Nucleus accumbens (tissue), 56 donors: ENCODE measurements at regions not wholly inside any gene's neighbourhood (a gene's known extent, or its start where the extent isn't known, plus 50 kb on each side); places are given as distances from the start of the nearest gene placed in this dataset.
"Not testable (repeated sequence)": the region's sequence is repeated elsewhere in the genome, so short reads cannot be mapped to it uniquely, and the experiment has no call there.

Experiments
- DNase-seq, 56 donors: peaks; one replicate each; lab custom pipeline; 2025; lab: John Stamatoyannopoulos, UW

DNA sequence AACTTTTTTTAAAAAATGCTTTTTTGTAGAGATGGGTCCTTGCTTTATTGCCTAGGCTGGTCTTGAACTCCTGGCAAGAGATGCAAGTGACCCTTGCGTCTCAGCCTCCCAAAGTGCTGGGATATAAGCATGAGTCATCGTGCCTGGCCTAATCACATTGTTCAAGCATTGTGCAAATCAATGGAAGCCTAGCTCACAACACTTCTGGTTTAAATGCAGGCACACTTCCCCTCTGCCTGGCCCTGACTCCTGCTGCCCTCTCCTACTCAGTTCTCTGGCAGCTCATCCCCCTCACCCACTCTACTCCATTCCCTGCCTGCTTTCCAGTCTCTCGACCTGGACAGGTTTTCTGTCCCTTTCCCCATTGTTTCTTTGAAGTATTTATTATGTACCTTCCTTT is 288.1 kb upstream of the PLGLB1 start:
- not testable (repeated sequence) for DNase-seq

GRCh38 chr2:87311896-87312441 is 290.3 kb upstream of the PLGLB1 start:
- not testable (repeated sequence) for DNase-seq

- DNase-seq = not testable (repeated sequence)
Measured at GRCh38 chr2:87314622-87315021, 293.0 kb upstream of the PLGLB1 start.

DNA sequence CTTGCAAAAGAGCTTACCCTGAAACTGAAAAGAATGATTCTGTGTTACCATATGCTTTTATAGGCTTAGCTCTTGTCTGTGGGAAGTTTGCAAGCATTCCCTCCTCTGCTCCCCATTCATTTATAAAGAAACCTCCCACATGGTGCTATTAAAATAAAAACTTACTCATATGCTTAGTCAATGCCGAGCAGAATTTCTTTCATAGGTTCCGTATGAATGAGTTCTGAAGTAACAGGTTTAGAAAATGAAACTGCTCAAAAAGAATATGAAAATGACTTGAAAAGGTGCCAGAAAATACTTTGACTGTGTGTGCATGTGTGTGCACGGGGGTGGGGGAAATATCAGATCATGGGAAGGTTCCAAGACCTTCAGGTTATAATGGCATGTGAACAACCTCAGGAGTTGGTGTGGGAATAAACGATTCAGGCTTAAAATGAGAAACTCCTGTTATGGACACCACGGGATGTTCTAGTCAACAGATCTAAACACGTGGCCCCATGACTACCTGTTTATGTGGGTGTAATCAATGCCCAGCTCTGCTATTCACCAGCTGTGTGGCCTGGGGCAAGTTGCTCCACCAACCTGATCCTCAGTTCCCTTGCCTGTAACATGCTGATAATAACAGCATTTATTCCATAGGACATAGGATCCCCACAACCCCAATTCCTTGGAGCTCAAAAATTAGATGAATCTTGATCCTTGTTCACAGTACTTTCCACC is 293.7 kb upstream of the PLGLB1 start:
- DNase-seq = not testable (repeated sequence)

DNA sequence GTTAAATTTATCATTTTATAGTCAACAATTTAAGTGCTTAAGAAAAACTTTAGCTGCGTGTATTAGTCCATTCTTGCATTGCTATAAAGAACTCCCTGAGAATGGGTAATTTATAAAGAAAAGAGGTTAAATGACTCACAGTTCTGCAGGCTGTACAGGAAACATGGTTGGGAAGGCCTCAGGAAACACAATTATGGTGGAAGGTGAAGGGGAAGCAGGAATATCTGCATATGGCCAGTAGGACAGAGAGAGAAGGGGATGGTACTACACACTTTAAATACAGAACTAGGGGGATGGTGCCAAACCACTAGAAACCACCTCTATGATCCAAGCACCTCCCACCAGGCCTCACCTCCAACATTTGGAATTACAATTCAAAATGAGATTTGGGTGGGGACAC is 295.5 kb upstream of the PLGLB1 start:
- not testable (repeated sequence) for DNase-seq

DNA sequence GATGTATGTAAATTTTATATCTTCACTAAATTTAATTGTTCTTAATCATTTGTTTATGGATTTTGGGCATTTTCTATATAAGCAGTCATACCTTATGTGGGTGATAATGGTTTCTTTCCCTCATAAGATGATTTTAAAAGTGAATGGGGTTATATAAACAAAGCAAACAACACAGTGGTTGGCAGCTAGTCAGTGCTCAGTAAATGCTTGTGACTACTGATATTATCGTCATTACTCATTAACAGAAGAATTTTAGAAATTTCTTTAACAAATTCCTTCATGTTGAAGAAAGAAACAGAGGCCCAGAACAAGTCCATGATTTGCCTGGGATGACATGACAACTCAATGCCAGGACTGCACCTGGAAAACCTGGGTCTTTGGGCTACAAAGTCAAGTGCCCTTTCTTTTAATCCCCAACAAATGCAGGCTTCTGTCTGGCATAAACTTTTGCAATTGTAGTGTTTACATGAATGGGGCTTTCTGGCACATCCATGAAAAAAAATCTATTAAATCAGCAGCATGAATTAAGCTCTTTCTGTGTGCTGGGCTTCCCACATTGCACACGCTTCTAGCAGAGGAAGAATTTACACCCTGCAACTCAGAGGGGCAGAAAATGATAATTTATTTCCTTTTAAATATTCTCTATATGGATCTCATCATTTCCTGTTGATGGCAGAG is 297.3 kb upstream of the PLGLB1 start:
- not testable (repeated sequence) for DNase-seq

DNA sequence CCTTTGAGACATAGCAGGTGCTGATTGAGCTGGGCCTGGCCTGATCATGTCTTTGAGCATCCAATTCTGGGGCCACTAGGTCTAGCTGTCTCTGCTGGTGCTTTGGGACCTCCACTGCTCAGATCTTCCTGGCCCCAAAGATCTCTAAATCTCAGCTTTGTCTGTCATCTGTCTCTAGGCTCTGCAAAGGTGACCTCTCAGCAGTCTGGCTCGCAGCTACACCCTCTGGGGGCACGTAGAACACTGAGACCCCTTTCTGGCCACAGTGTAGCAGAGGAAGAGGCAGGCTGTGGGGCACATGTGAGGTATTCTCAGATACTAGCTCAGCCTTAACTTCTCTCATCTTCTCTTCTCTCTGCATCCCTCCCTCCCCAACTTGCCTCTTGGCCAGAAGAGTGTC is 298.1 kb upstream of the PLGLB1 start:
- not testable (repeated sequence) for DNase-seq

- DNase-seq = not testable (repeated sequence)
Measured at GRCh38 chr2:87321201-87321600, 299.6 kb upstream of the PLGLB1 start.

GRCh38 chr2:87324335-87325041 is 302.8 kb upstream of the PLGLB1 start:
- DNase-seq = not testable (repeated sequence)

DNA sequence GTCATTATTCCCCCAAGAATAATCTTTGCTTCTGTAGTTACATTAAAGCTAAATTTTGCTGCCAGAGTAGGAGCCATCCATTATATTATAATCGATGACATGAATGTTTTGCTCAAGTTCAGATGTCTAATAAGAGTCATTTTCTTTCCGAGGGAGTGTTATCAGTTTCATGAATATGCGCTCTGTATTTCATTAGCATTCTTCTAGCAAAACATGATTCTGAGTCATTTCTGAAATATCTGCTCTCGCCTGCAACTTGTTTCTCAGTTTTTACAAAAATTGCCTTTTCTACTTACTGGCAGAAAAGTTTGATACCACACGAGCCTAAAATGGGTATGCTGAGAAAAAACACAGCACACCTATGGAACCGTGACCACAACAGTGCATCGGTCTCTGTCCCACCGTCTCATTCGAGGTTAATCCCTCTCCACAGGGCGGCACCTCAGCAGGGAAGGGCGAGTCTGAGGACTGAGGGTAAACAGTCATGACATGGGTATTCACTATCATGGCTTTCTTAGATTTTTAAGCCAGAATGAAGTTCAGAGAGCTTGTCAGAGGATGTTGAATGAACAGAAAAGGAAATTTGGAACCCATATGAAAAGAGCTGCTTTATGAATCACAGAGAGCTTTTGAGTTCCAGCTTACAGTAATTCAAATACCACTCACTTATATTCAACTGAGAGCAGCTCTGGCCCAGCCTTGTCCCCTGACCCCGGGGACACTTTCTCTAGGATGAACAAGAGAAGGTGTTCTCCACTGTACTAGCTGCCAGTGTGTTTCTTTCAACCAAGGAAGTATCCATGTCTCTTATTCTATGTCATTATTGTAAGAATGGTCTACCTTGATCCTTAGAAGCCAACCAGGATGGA is 303.6 kb upstream of the PLGLB1 start:
- not testable (repeated sequence) for DNase-seq

GRCh38 chr2:87325911-87326294 is 304.3 kb upstream of the PLGLB1 start:
- not testable (repeated sequence) for DNase-seq

- DNase-seq = not testable (repeated sequence)
Measured at GRCh38 chr2:87326754-87327153, 305.1 kb upstream of the PLGLB1 start.

- not testable (repeated sequence) for DNase-seq
Measured at GRCh38 chr2:87327648-87328371, 306.2 kb upstream of the PLGLB1 start.

- DNase-seq = not testable (repeated sequence)
Measured at GRCh38 chr2:87329529-87329928, 307.9 kb upstream of the PLGLB1 start.

- DNase-seq = not testable (repeated sequence)
Measured at GRCh38 chr2:87330486-87330885, 308.8 kb upstream of the PLGLB1 start.

DNA sequence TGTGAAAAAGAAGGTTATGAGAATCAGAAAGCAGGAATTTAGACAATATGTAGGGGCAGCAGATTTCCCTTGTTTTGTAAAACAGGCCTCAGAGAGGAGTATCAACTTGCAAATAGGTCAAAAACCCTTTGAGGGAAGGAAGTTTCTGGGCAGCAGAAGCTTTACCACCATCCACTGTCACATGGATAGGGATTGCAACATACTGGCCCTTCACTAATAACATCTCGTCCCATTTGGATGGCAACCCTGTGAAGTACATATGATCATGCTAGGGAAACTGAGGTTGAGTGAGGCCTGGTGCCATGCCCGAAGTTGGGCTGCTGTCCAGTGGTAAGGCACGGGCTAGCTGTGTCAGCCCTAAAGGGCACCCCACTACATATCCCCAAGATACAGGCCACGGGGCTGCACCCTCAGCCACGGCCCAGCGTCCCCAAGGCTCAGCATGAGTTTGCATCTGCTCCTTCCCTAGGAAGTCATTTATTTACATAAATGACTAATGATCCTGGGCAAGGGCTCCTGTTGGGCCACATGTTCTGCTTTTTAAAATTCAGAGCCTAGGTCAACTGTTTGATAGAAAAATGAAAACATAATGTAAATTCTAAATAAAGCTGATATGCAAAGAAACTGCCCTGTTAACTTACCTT is 310.4 kb upstream of the PLGLB1 start:
- DNase-seq = not testable (repeated sequence)

DNA sequence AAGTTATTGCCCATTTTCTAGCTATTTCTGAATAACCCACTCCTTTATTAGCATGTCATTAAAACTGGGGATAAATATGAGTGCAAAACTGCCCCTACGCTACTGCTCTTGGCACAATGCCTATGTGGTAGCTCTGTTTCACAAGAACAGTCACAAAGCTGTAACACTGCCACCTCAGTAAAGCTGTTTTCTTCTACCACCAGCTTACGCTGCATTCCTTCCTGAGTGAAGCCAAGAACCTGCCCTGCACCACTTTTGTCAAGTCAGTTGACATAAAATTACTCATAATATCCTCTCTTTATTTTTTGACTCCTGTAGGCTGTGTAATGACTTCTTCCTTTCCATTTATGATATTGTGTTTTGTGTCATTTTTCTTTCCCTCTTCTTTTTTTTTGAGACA is 313.2 kb upstream of the PLGLB1 start:
- not testable (repeated sequence) for DNase-seq

- not testable (repeated sequence) for DNase-seq
Measured at GRCh38 chr2:87338998-87339397, 317.4 kb upstream of the PLGLB1 start.

GRCh38 chr2:87341601-87342014 is 320.0 kb upstream of the PLGLB1 start:
- DNase-seq = not testable (repeated sequence)
